Effector memory CD4-positive, alpha-beta T cell (primary cell): ENCODE measurements at regions not wholly inside any gene's neighbourhood (a gene's known extent, or its start where the extent isn't known, plus 50 kb on each side); places are given as distances from the start of the nearest gene placed in this dataset.

Experiments used
- DNase-seq, 3 donors: peaks; one replicate each; pipeline ENCODE4 v3.0.0-alpha.2; 2020
- H3K27ac ChIP-seq: 2 replicates; pipeline ENCODE4 v1.7.0; 2013; ENCODE audit warnings: mild to moderate bottlenecking, low read length, moderate library complexity; ENCODE audit not compliant: insufficient read depth, poor library complexity, severe bottlenecking
- H3K27me3 ChIP-seq: replicated peaks from 2 replicates; pipeline ENCODE4 v1.7.0; 2013; ENCODE audit warnings: mild to moderate bottlenecking, low read length; ENCODE audit not compliant: insufficient read depth, control insufficient read depth, poor library complexity, severe bottlenecking
- H3K36me3 ChIP-seq: 2 replicates; pipeline ENCODE4 v1.7.0; 2013; ENCODE audit warnings: mild to moderate bottlenecking, low read length, moderate library complexity; ENCODE audit not compliant: control insufficient read depth, insufficient read depth
- H3K4me1 ChIP-seq: 2 replicates; pipeline ENCODE4 v1.7.0; 2013; ENCODE audit warnings: low read length, mild to moderate bottlenecking; ENCODE audit not compliant: control insufficient read depth, insufficient read depth, poor library complexity, severe bottlenecking
- H3K4me3 ChIP-seq: 2 replicates; pipeline ENCODE4 v1.7.0; 2013; ENCODE audit warnings: low read length, low read depth, mild to moderate bottlenecking; ENCODE audit not compliant: insufficient read depth, poor library complexity, severe bottlenecking
- H3K9me3 ChIP-seq: 2 replicates; pipeline ENCODE4 v1.7.0; 2013; ENCODE audit warnings: mild to moderate bottlenecking, low read length, moderate library complexity; ENCODE audit not compliant: control insufficient read depth

DNA sequence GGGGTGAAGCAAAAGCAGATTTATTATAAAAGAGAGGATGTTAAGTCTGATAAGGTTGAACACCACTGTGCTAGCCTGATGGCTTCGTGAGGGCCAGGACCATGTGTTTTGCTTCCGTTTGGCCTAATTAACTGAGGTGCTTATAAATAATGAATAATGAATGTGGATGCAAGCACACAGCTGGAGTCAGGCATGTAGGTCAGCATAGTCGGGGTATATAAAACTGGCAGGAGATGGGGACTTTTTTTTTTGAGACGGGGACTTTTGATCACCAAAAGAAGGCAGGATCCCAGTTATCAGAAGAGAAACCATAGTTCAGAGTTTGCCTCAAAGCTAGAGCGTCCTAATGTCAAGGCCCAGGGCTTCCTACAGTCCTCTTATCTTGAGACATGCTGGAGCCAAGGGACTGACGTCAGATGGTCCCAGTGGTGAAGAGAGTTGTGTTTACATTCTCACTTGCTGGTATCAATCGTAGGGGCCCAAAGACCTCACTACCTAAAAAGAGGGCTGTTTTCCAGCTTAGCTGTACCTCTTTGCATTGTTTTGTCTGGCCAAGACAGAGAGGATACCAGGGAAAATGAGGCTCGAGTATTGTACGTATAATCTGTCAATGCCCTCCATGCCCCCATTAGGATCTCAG, 50.4 kb downstream of the RTL9 start:
- H3K4me3 ChIP-seq, result no peak overlapping the region
- H3K9me3 ChIP-seq, result no peaks in the 10 kb centered on the region
- H3K27ac ChIP-seq, result no peak overlapping the region
- no peaks in the 10 kb centered on the region for H3K4me1 ChIP-seq
- no peaks in the 10 kb centered on the region for H3K36me3 ChIP-seq
- no peaks in the 10 kb centered on the region for H3K27me3 ChIP-seq
- DNase-seq, result no peak

DNA sequence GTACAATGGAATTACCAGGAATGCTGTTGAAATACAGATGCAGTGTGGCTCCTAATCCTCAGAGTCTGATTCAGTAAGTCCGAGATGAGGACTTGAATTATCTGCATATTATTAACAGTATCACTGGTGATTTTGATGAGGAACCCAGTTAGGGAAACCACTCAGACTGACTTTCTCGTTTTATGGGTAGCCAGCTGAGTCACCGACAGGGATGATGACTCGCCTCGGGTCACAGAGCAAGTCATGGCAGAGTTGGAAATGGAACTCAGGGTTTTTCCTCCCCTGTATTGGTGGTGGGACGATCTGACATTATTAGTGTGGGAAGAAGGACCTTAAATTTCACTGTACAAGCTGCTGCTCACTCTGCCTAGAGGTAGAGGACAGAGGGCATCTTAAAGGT, 51.3 kb downstream of the RTL9 start:
- no peak overlapping the region for H3K4me3 ChIP-seq
- no peak for DNase-seq
- no peaks in the 10 kb centered on the region for H3K4me1 ChIP-seq
- H3K36me3 ChIP-seq, result no peaks in the 10 kb centered on the region
- no peak overlapping the region for H3K27ac ChIP-seq
- no peaks in the 10 kb centered on the region for H3K27me3 ChIP-seq
- no peaks in the 10 kb centered on the region for H3K9me3 ChIP-seq

- Histone ChIP-seq H3K4me3 (no peak overlapping the region), H3K4me1 (no peaks in the 10 kb centered on the region), H3K27ac (no peak overlapping the region), H3K9me3 (no peaks in the 10 kb centered on the region), H3K36me3 (no peaks in the 10 kb centered on the region), H3K27me3 (no peaks in the 10 kb centered on the region)
- no peak for DNase-seq
These were observed 52.0 kb downstream of the RTL9 start for GRCh38 chrX:110410603-110411002.

DNA sequence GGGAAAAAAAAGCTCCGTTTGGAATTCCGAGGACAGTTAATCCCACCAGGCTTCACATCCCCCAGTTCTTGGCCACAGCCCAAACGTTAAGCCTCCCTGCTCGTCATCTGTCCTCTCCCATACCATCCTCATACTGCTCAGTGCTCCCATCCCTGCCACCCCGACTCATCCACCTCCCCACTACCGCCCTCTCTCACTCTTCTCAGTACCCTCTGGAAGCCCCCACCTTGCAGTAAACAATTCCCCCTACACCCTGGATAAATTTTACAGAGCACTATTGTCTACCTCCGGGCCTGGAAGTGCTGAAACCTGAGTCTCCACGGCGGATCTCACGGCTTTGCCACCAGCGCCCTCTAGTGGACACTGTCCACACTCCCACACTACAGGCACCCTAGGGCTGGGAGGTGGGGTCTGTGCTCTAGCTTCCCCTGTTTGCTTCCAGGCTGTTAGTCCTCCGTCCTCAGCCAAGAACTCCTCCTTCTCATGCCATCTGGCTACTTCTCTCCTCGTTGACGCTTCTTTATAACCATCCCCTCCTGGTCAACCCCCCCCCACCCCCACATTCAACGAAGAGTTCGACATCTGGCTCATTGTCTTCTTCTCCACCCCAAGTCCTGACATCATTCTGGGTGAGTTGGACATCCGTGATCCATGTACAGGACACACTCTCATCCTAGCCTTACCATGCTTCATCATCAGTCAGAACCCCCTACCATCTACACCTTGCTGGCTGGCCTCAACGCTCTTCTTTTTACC, 54.5 kb downstream of the RTL9 start:
- H3K36me3 ChIP-seq, result no peaks in the 10 kb centered on the region
- H3K9me3 ChIP-seq, result no peaks in the 10 kb centered on the region
- H3K4me3 ChIP-seq, result no peak overlapping the region
- DNase-seq, result peak; percentile 36 to 54 (median 40)
- H3K4me1 ChIP-seq, result no peaks in the 10 kb centered on the region
- H3K27me3 ChIP-seq, result no peaks in the 10 kb centered on the region
- no peak overlapping the region for H3K27ac ChIP-seq

DNA sequence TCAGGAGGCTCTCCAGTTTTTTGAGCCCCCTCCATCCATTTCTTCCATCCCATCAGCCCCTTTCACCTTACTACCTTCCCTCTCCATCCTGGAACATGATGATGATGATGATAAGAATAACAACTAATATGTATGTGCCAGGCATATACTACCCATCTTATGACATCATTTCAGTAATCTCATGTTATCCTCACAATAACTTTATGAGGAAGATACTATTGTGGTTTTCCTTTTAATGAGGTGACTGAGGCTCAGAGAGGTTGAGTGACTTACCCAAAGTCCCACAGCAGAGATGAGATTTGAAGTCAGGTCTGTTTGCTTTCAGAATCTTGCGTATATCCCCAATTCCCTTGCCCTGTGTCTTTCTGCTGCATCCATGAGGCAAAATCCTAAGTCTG, 55.1 kb downstream of the RTL9 start:
- no peak for DNase-seq
- Histone ChIP-seq H3K4me1 (no peaks in the 10 kb centered on the region), H3K36me3 (no peaks in the 10 kb centered on the region), H3K27ac (no peak overlapping the region), H3K9me3 (no peaks in the 10 kb centered on the region), H3K27me3 (no peaks in the 10 kb centered on the region), H3K4me3 (no peak overlapping the region)

- Histone ChIP-seq H3K27ac (no peak overlapping the region), H3K4me3 (no peak overlapping the region), H3K36me3 (no peaks in the 10 kb centered on the region), H3K27me3 (no peaks in the 10 kb centered on the region), H3K9me3 (no peaks in the 10 kb centered on the region), H3K4me1 (no peaks in the 10 kb centered on the region)
- no peak for DNase-seq
These were observed 55.6 kb downstream of the RTL9 start for GRCh38 chrX:110414273-110414672.

GRCh38 chrX:110414679-110415439, 56.2 kb downstream of the RTL9 start:
- Histone ChIP-seq H3K36me3 (no peaks in the 10 kb centered on the region), H3K27ac (no peak overlapping the region), H3K9me3 (no peaks in the 10 kb centered on the region), H3K4me1 (no peaks in the 10 kb centered on the region), H3K27me3 (no peaks in the 10 kb centered on the region), H3K4me3 (no peak overlapping the region)
- DNase-seq, result no peak

DNA sequence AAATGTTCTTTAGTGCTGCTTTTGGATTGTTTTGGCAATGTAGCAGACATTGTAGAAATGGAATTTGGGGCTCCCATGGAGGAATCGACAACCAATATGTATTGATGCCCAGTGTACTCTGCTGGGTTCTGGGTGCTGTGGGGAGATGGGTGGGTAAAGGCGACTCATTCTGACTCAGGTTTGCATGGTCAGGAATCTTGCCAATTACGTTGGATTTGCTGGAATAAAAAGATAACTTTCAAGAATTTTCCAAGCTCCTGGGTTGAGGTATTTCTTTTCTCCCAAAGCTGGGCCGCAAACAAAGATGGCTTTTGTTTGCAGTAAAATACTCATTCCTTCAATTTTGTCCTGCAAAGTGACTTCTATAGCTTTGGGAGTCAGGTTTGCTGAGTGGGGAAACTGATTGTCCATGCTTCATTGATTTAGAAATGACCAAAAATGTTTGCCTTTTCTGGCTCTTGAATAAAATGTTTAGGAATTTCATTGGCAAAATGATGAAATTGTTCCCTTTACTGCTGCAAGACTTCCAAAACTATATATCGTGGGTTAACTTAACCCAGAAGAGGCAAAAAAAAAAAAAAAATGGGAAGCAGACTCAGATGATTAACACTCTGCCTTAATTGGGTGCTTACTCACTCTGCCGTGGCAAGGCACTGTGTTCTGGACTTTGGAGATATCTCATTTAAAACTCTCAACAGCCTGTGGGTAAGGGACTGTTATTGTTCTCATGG, 57.0 kb downstream of the RTL9 start:
- Histone ChIP-seq H3K4me3 (no peak overlapping the region), H3K27ac (no peak overlapping the region), H3K9me3 (no peaks in the 10 kb centered on the region), H3K4me1 (no peaks in the 10 kb centered on the region), H3K27me3 (no peaks in the 10 kb centered on the region), H3K36me3 (no peaks in the 10 kb centered on the region)
- DNase-seq, result no peak

- Histone ChIP-seq H3K4me3 (no peak overlapping the region), H3K4me1 (no peaks in the 10 kb centered on the region), H3K27me3 (no peaks in the 10 kb centered on the region), H3K36me3 (no peaks in the 10 kb centered on the region), H3K27ac (no peak overlapping the region), H3K9me3 (no peaks in the 10 kb centered on the region)
- DNase-seq, result no peak
These were observed 58.5 kb downstream of the RTL9 start for GRCh38 chrX:110417128-110417527.
